B cell (primary cell): ENCODE measurements at regions not wholly inside any gene's neighbourhood (a gene's known extent, or its start where the extent isn't known, plus 50 kb on each side); places are given as distances from the start of the nearest gene placed in this dataset.

Source experiments
- ATAC-seq: fragments of 200-7000 bp; cut with Tn5 transposase; one replicate; pipeline ENCODE4 v1.10.0; 2021; ENCODE audit warnings: low read depth, mild to moderate bottlenecking, moderate number of reproducible peaks, moderate library complexity
- CTCF ChIA-PET: fragments of 350-600 bp; sonication (Branson Sonifier 250); formaldehyde crosslinking; loops from one replicate; lab custom pipeline; 2021; ENCODE audit warnings: antibody characterized with exemption, inconsistent platforms; lab: Charles Lee
- POLR2A ChIA-PET: fragments of 350-600 bp; sonication (Branson Sonifier 250); formaldehyde crosslinking; loops from one replicate; lab custom pipeline; 2021; ENCODE audit warnings: antibody characterized with exemption; lab: Charles Lee
- DNase-seq: peaks from one replicate; pipeline ENCODE4 v3.0.0; 2013
- H2AFZ ChIP-seq: 2 replicates; pipeline ENCODE4 v1.6.1; 2012; ENCODE audit warnings: mild to moderate bottlenecking, low read depth, low read length; ENCODE audit not compliant: insufficient read depth, poor library complexity, severe bottlenecking
- H3K27ac ChIP-seq, 2 donors: 1 replicate in 1 of 2; 2 replicates in 1 of 2; pipeline ENCODE4 v1.5.1; 2012 to 2013; ENCODE audit warnings: low read length in 2 of 2, mild to moderate bottlenecking in 2 of 2, moderate library complexity in 1 of 2
- H3K27me3 ChIP-seq, 4 experiments: fragments of 200-600 bp in 1 of 4; sonication (generic) in 1 of 4; replicated peaks in 1 of 4; 1 replicate in 2 of 4; 2 replicates in 2 of 4; pipeline versions ENCODE4 v1.6.1 to v1.7.0; 2013 to 2016; ENCODE audit warnings: low read length in 3 of 4, mild to moderate bottlenecking in 2 of 4, mixed read lengths in 1 of 4, moderate library complexity in 1 of 4; ENCODE audit not compliant: insufficient read depth in 4 of 4, control insufficient read depth in 3 of 4; ENCODE audit errors: control extremely low read depth in 1 of 4
- H3K36me3 ChIP-seq, 2 experiments: replicated peaks in 1 of 2; 1 replicate in 1 of 2; 2 replicates in 1 of 2; pipeline versions ENCODE4 v1.6.1 to v1.7.1; 2013; ENCODE audit warnings: low read length in 1 of 2; ENCODE audit not compliant: insufficient read depth in 2 of 2, control insufficient read depth in 1 of 2; ENCODE audit errors: control extremely low read depth in 1 of 2, extremely low read depth in 1 of 2
- H3K4me1 ChIP-seq, 2 donors: fragments of 200-600 bp in 1 of 2; sonication (generic) in 1 of 2; 1 replicate in 1 of 2; 2 replicates in 1 of 2; pipeline versions ENCODE4 v1.5.1 to v1.6.1; 2013 to 2017; ENCODE audit warnings: low read length in 2 of 2; ENCODE audit not compliant: control insufficient read depth in 2 of 2, insufficient read depth in 2 of 2
- H3K4me2 ChIP-seq: replicated peaks from 2 replicates; pipeline ENCODE3; 2012; ENCODE audit warnings: mild to moderate bottlenecking, low read depth, low read length; ENCODE audit not compliant: poor library complexity, severe bottlenecking
- H3K4me3 ChIP-seq, 5 experiments: fragments of 200-600 bp in 1 of 5; sonication (generic) in 1 of 5; 1 replicate in 3 of 5; 2 replicates in 2 of 5; pipeline versions ENCODE4 v1.5.1 to v1.7.0; 2011 to 2016; ENCODE audit warnings: low read length in 4 of 5, mild to moderate bottlenecking in 4 of 5, low read depth in 2 of 5, control low read depth in 1 of 5, moderate library complexity in 1 of 5; ENCODE audit not compliant: insufficient read depth in 1 of 5; ENCODE audit errors: control extremely low read depth in 1 of 5, extremely low read depth in 1 of 5
- H3K79me2 ChIP-seq: fragments of 200-600 bp; sonication (generic); one replicate; pipeline ENCODE4 v1.6.0; 2016; ENCODE audit warnings: low read length; ENCODE audit not compliant: control insufficient read depth, insufficient read depth
- H3K9ac ChIP-seq: fragments of 200-600 bp; sonication (generic); 2 replicates; pipeline ENCODE4 v1.6.1; 2017; ENCODE audit warnings: mild to moderate bottlenecking, low read length, moderate library complexity
- H3K9me3 ChIP-seq, 3 donors: one replicate each; pipeline versions ENCODE4 v1.6.1 to v1.7.1; 2013; ENCODE audit warnings: low read length in 2 of 3; ENCODE audit not compliant: control insufficient read depth in 2 of 3, insufficient read depth in 1 of 3; ENCODE audit errors: control extremely low read depth in 1 of 3
- H4K20me1 ChIP-seq: 2 replicates; pipeline ENCODE4 v1.6.0; 2012; ENCODE audit warnings: mild to moderate bottlenecking, low read length; ENCODE audit not compliant: insufficient read depth, control insufficient read depth, poor library complexity, severe bottlenecking
- H3K27ac Mint-ChIP-seq: one replicate; pipeline ENCODE4 v1.8.0; 2021; ENCODE audit warnings: mixed read lengths
- H3K27me3 Mint-ChIP-seq: one replicate; pipeline ENCODE4 v1.8.0; 2021; ENCODE audit warnings: mixed read lengths
- H3K4me1 Mint-ChIP-seq: one replicate; pipeline ENCODE4 v1.8.0; 2021; ENCODE audit warnings: mixed read lengths
- H3K4me3 Mint-ChIP-seq: one replicate; pipeline ENCODE4 v1.8.0; 2021; ENCODE audit warnings: mixed read lengths
- H3K9me3 Mint-ChIP-seq: one replicate; pipeline ENCODE4 v1.8.0; 2022; ENCODE audit warnings: mixed read lengths; ENCODE audit not compliant: insufficient read depth
- EZH2 ChIP-seq: IDR thresholded peaks from 2 replicates; pipeline ENCODE4 v1.6.1; 2012; ENCODE audit warnings: borderline replicate concordance, low read depth, mild to moderate bottlenecking, moderate library complexity, low read length; ENCODE audit not compliant: insufficient read depth, poor library complexity, severe bottlenecking
- WGBS: methylation state at CpG from one replicate; pipeline ENCODE4 v1.1.5; 2013; ENCODE audit warnings: missing lambda C conversion rate; ENCODE audit not compliant: insufficient coverage; 5-methylcytosine and 5-hydroxymethylcytosine counted together
- intact Hi-C: fragments of 100-400 bp; cut with micrococcal nuclease; formaldehyde crosslinking; loops from one replicate; pipeline ENCODE4 v1.10.0; 2022
- TF ChIP-seq, protein P1 (sequence below): fragments of 200-600 bp; IDR thresholded peaks from one replicate; pipeline ENCODE4 v1.8.0; 2022; ENCODE audit warnings: antibody characterized with exemption, mild to moderate bottlenecking

DNA sequence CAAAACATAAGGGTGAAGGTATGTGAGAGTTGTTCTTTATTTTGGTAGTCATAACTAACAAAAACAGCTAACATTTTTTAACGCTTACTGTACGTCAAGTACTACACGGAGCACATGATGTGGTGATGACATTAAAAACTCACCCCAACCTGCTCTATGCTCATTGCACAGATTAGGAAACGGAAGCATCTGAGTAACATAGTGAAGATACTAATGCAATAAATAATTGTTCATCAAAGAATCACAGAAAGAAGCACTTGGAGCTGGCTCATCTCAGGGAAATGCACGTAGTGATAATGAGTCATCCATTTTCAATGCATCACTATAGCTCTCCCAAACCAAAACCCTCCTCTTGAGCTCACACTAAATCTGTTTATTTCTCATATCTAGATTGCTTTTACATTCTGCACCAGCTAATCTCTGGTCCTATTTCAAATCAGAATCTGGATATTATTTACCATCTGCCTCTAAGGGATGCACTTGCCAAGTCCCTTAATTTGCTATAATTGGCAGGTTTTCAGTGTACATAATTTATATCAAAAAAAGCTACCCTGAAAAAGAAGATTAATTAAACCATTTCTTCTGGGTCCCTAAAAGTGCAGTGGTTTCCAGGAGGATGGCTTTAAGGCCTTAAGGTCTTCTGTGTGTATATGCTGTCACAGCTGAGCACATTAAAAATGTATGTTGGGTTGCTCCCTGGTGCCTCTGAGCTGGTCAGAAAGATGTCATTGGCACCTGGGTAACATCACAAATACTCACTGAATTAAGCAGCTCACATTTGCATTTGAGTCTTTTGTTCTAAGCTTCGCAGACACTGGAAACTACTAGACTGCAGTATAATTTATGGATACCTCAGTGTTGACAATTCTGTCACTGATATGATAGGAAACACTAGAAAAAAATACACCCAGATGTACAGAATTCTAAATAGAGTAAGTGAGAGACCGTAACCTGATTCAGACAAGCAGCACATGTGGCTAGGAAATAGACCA is 677.4 kb upstream of the CITED2 start:
- Histone ChIP-seq H3K9ac (no peak overlapping the region), H3K4me2 (no peak overlapping the region), H3K27me3 (no peaks in the 10 kb centered on the region), H3K79me2 (no peaks in the 10 kb centered on the region), H3K4me3 (no peak overlapping the region), H3K36me3 (no peaks in the 10 kb centered on the region), H3K4me1 (no peaks in the 10 kb centered on the region), H2AFZ (no peak overlapping the region), H3K27ac (no peak overlapping the region), H3K9me3 (no peaks in the 10 kb centered on the region), H4K20me1 (no peaks in the 10 kb centered on the region)
- no peaks in the 10 kb centered on the region for H3K4me1 Mint-ChIP-seq
- H3K9me3 Mint-ChIP-seq, result no peaks in the 10 kb centered on the region
- H3K27ac Mint-ChIP-seq, result no peak overlapping the region
- 100% methylated on average over 1 of the region's 7 CpGs for WGBS
- ATAC-seq (no peak), DNase-seq (no peak)
- CTCF ChIA-PET, result interaction anchor here (1.0 to 1.7 kb wide), 3 partner anchors 8 to 1513 kb away, joined by 3 to 4 read pairs (median 3); no protein-coding TSS in a partner anchor
- TF ChIP-seq, protein P1, sequence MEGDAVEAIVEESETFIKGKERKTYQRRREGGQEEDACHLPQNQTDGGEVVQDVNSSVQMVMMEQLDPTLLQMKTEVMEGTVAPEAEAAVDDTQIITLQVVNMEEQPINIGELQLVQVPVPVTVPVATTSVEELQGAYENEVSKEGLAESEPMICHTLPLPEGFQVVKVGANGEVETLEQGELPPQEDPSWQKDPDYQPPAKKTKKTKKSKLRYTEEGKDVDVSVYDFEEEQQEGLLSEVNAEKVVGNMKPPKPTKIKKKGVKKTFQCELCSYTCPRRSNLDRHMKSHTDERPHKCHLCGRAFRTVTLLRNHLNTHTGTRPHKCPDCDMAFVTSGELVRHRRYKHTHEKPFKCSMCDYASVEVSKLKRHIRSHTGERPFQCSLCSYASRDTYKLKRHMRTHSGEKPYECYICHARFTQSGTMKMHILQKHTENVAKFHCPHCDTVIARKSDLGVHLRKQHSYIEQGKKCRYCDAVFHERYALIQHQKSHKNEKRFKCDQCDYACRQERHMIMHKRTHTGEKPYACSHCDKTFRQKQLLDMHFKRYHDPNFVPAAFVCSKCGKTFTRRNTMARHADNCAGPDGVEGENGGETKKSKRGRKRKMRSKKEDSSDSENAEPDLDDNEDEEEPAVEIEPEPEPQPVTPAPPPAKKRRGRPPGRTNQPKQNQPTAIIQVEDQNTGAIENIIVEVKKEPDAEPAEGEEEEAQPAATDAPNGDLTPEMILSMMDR, result no peak
- no peak for TF ChIP-seq EZH2
- peaks cover 2% of the 10 kb centered on the region for H3K27me3 Mint-ChIP-seq
- POLR2A ChIA-PET, result no interaction called here
- intact Hi-C loops, result no loop called here
- no peak overlapping the region for H3K4me3 Mint-ChIP-seq
